IMR-90 (cell line): ENCODE measurements at regions not wholly inside any gene's neighbourhood (a gene's known extent, or its start where the extent isn't known, plus 50 kb on each side); places are given as distances from the start of the nearest gene placed in this dataset.
"Not testable (repeated sequence)": the region's sequence is repeated elsewhere in the genome, so short reads cannot be mapped to it uniquely, and the experiment has no call there.

Source experiments
- ATAC-seq: fragments of 200-7000 bp; cut with Tn5 transposase; 2 replicates; pipeline ENCODE4 v1.9.1; 2020; ENCODE audit warnings: low read depth, mild to moderate bottlenecking, moderate library complexity
- BruUV-seq: library from RNA; stranded (reverse); fragments of 400-500 nt; replicated peaks from 2 replicates; lab custom pipeline; 2021; lab: Mats Ljungman, UMichigan
- CTCF ChIA-PET: fragments of 300-600 bp; formaldehyde crosslinking; extraction: SDS; loops from one replicate; lab custom pipeline; 2021; ENCODE audit warnings: antibody characterized with exemption; lab: Yijun Ruan, JAX
- POLR2A ChIA-PET: fragments of 300-600 bp; sonication (Branson Sonifier 250); formaldehyde crosslinking; loops from one replicate; lab custom pipeline; 2022; ENCODE audit warnings: antibody characterized with exemption; ENCODE audit not compliant: unreplicated experiment; lab: Charles Lee
- DNase-seq: peaks from one replicate; pipeline ENCODE4 v3.0.0; 2013
- H2AFZ ChIP-seq: replicated peaks from 2 replicates; pipeline ENCODE3; 2013; ENCODE audit warnings: low read length, mild to moderate bottlenecking; ENCODE audit not compliant: poor library complexity
- H2AK5ac ChIP-seq: 2 replicates; pipeline ENCODE4 v1.6.1; 2013; ENCODE audit warnings: low read depth, low read length, inconsistent platforms
- H2AK9ac ChIP-seq: replicated peaks from 2 replicates; pipeline ENCODE3; 2013; ENCODE audit warnings: mild to moderate bottlenecking, low read depth, low read length, moderate library complexity; ENCODE audit not compliant: poor library complexity
- H2BK120ac ChIP-seq: 2 replicates; pipeline ENCODE4 v1.6.1; 2013; ENCODE audit warnings: low read depth, low read length, inconsistent platforms
- H2BK15ac ChIP-seq: 3 replicates; pipeline ENCODE4 v1.6.1; 2013; ENCODE audit warnings: low read depth, low read length, inconsistent platforms
- H2BK20ac ChIP-seq: 2 replicates; pipeline ENCODE4 v1.6.1; 2013; ENCODE audit warnings: low read depth, mild to moderate bottlenecking, inconsistent platforms, low read length, moderate library complexity
- H2BK5ac ChIP-seq: 2 replicates; pipeline ENCODE4 v1.6.1; 2013; ENCODE audit warnings: mild to moderate bottlenecking, low read depth, low read length, inconsistent platforms; ENCODE audit not compliant: poor library complexity, severe bottlenecking
- H3K14ac ChIP-seq: replicated peaks from 2 replicates; pipeline ENCODE4 v1.6.1; 2013; ENCODE audit warnings: low read depth, low read length, inconsistent platforms
- H3K18ac ChIP-seq: 2 replicates; pipeline ENCODE4 v1.6.1; 2013; ENCODE audit warnings: low read depth, low read length, control low read depth
- H3K23ac ChIP-seq: 2 replicates; pipeline ENCODE4 v1.6.1; 2013; ENCODE audit warnings: low read depth, low read length, inconsistent platforms
- H3K27ac ChIP-seq: 2 replicates; pipeline ENCODE4 v1.5.1; 2013; ENCODE audit warnings: mild to moderate bottlenecking, control low read depth, low read length; ENCODE audit not compliant: insufficient read depth
- H3K27me3 ChIP-seq: 2 replicates; pipeline ENCODE4 v1.6.1; 2013; ENCODE audit warnings: low read length; ENCODE audit not compliant: control insufficient read depth, insufficient read depth
- H3K36me3 ChIP-seq: 2 replicates; pipeline ENCODE4 v1.6.1; 2013; ENCODE audit warnings: low read length, mixed read lengths; ENCODE audit not compliant: control insufficient read depth, insufficient read depth
- H3K4ac ChIP-seq: 2 replicates; pipeline ENCODE4 v1.6.1; 2013; ENCODE audit warnings: low read depth, low read length, inconsistent platforms
- H3K4me1 ChIP-seq: 2 replicates; pipeline ENCODE4 v1.6.1; 2013; ENCODE audit warnings: low read length, mixed read lengths; ENCODE audit not compliant: control insufficient read depth, insufficient read depth
- H3K4me2 ChIP-seq: 2 replicates; pipeline ENCODE4 v1.6.1; 2013; ENCODE audit warnings: low read depth, mild to moderate bottlenecking, control low read depth, low read length, moderate library complexity
- H3K4me3 ChIP-seq: 2 replicates; pipeline ENCODE4 v1.5.1; 2013; ENCODE audit warnings: low read depth, mild to moderate bottlenecking, control low read depth, low read length, moderate library complexity; ENCODE audit not compliant: insufficient read depth
- H3K56ac ChIP-seq: 2 replicates; pipeline ENCODE4 v1.6.1; 2013; ENCODE audit warnings: low read length, inconsistent platforms; ENCODE audit not compliant: insufficient read depth; ENCODE audit errors: extremely low read depth
- H3K79me1 ChIP-seq, 2 experiments: 2 replicates each; pipeline ENCODE4 v1.6.1; 2013; ENCODE audit warnings: low read length in 2 of 2, inconsistent platforms in 1 of 2, low read depth in 1 of 2
- H3K9ac ChIP-seq: 2 replicates; pipeline ENCODE4 v1.6.1; 2013; ENCODE audit warnings: low read depth, low read length, control low read depth
- H3K9me1 ChIP-seq: 2 replicates; pipeline ENCODE4 v1.6.1; 2013; ENCODE audit warnings: low read length, inconsistent platforms; ENCODE audit not compliant: insufficient read depth
- H3K9me3 ChIP-seq: 2 replicates; pipeline ENCODE4 v1.6.1; 2013; ENCODE audit warnings: low read length; ENCODE audit not compliant: control insufficient read depth, insufficient read depth
- H4K20me1 ChIP-seq: 2 replicates; pipeline ENCODE4 v1.6.1; 2013; ENCODE audit warnings: low read length, inconsistent platforms; ENCODE audit not compliant: insufficient read depth
- H4K5ac ChIP-seq: 2 replicates; pipeline ENCODE4 v1.6.1; 2013; ENCODE audit warnings: mild to moderate bottlenecking, low read depth, low read length, control low read depth
- H4K8ac ChIP-seq, 2 experiments: 2 replicates each; pipeline ENCODE4 v1.6.1; 2013; ENCODE audit warnings: low read depth in 2 of 2, low read length in 2 of 2, control low read depth in 1 of 2, inconsistent platforms in 1 of 2
- H4K91ac ChIP-seq: 2 replicates; pipeline ENCODE4 v1.6.1; 2013; ENCODE audit warnings: low read depth, low read length, inconsistent platforms; ENCODE audit not compliant: insufficient read depth
- WGBS, 2 experiments: methylation state at CpG; one replicate each; pipeline versions ENCODE4 v1.1.5 to v1.1.7; 2013; ENCODE audit warnings: missing lambda C conversion rate in 2 of 2; ENCODE audit not compliant: insufficient read length in 1 of 2; ENCODE audit errors: extremely low coverage in 2 of 2; 5-methylcytosine and 5-hydroxymethylcytosine counted together
- dilution Hi-C: fragments of 300-500 bp; cut with HindIII; formaldehyde crosslinking; loops from one replicate; pipeline ENCODE4 v1.14.3; 2018; ENCODE audit warnings: low sequenced_read_pairs; ENCODE audit not compliant: unreplicated experiment
- in situ Hi-C: fragments of 300-500 bp; cut with MboI; formaldehyde crosslinking; loops from 3 replicates; pipeline ENCODE4 v1.14.3; 2019; ENCODE audit warnings: low sequenced_read_pairs, inconsistent platforms, mixed read lengths
- intact Hi-C: fragments of 100-400 bp; cut with micrococcal nuclease; formaldehyde crosslinking; loops from 2 replicates; pipeline ENCODE4 v1.10.0; 2022

DNA sequence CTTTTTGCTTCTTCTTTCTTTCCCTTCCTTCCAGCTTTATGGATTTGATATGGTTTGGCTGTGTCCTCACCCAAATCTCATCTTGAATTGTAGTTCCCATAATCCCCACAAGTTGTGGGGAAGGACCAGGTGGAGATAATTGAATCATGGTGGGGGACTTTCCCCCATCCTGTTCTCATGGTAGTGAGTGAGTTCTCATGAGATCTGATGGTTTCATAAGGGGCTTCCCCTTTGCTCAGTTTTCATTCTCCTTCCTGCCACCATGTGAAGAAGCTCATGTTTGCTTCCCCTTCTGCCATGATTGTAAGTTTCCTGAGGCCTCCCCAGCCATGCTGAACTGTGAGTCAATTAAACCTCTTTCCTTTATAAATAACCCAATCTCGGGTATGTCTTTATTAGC lies 178.3 kb upstream of the GLRA1 start:
- ATAC-seq, intact Hi-C loops, H3K79me1 ChIP-seq, H3K14ac ChIP-seq, POLR2A ChIA-PET, H3K9me1 ChIP-seq, in situ Hi-C loops, dilution Hi-C loops, H2BK15ac ChIP-seq, H3K4me1 ChIP-seq, H4K20me1 ChIP-seq, H3K27ac ChIP-seq, H2BK120ac ChIP-seq, H2BK20ac ChIP-seq, H4K91ac ChIP-seq, H3K18ac ChIP-seq, H2AFZ ChIP-seq, H2BK5ac ChIP-seq, H3K36me3 ChIP-seq, H3K23ac ChIP-seq, H3K4me3 ChIP-seq, BruUV-seq, H4K5ac ChIP-seq, CTCF ChIA-PET, H2AK9ac ChIP-seq, H3K9ac ChIP-seq, H3K56ac ChIP-seq, H2AK5ac ChIP-seq, H4K8ac ChIP-seq, DNase-seq, H3K4me2 ChIP-seq, H3K9me3 ChIP-seq, H3K4ac ChIP-seq, H3K27me3 ChIP-seq: not testable (repeated sequence)
- no CpG with 5 or more reads among the region's 1 CpG for WGBS, 2 experiments
